OCI-LY7 (cell line): ENCODE measurements at regions not wholly inside any gene's neighbourhood (a gene's known extent, or its start where the extent isn't known, plus 50 kb on each side); places are given as distances from the start of the nearest gene placed in this dataset.

Source experiments
- CTCF ChIP-seq: fragments of 200-600 bp; sonication (generic); conservative IDR thresholded peaks from 2 replicates; pipeline ENCODE4 v1.5.1; 2014; ENCODE audit warnings: mild to moderate bottlenecking, antibody characterized with exemption, low read length, moderate library complexity, mixed read lengths
- EZH2phosphoT487 ChIP-seq: fragments of 200-600 bp; sonication (generic); IDR thresholded peaks from 2 replicates; pipeline ENCODE4 v1.6.1; 2018; ENCODE audit warnings: low read depth, borderline replicate concordance, mild to moderate bottlenecking, mixed run types, antibody characterized with exemption, low read length, moderate library complexity, mixed read lengths

GRCh38 chr1:68828013-68828412 is 331.1 kb upstream of the DEPDC1 start:
- TF ChIP-seq CTCF (no peak), EZH2phosphoT487 (no peak)
